SU-DHL-6 (cell line): ENCODE measurements at regions not wholly inside any gene's neighbourhood (a gene's known extent, or its start where the extent isn't known, plus 50 kb on each side); places are given as distances from the start of the nearest gene placed in this dataset.

Source experiments
- H2AFZ ChIP-seq: fragments of 200-600 bp; sonication (generic); 2 replicates; pipeline ENCODE4 v1.6.1; 2014; ENCODE audit warnings: low read depth, mild to moderate bottlenecking, moderate library complexity, mixed read lengths, antibody characterized with exemption, low read length; ENCODE audit not compliant: severe bottlenecking
- H3F3A ChIP-seq: fragments of 200-600 bp; shearing (Covaris generic); 2 replicates; pipeline ENCODE4 v1.6.0; 2016; ENCODE audit warnings: antibody characterized with exemption, mild to moderate bottlenecking; ENCODE audit not compliant: insufficient read depth
- H3K27ac ChIP-seq: fragments of 200-600 bp; sonication (generic); 2 replicates; pipeline ENCODE4 v1.5.1; 2016; ENCODE audit warnings: low read depth, mild to moderate bottlenecking, low read length, moderate library complexity, mixed read lengths
- H3K27me3 ChIP-seq: fragments of 200-600 bp; sonication (generic), shearing (Covaris generic); 2 replicates; pipeline ENCODE4 v1.6.0; 2014; ENCODE audit warnings: mild to moderate bottlenecking, low read length
- H3K36me3 ChIP-seq: fragments of 200-600 bp; sonication (generic); 2 replicates; pipeline ENCODE4 v1.6.1; 2014; ENCODE audit warnings: mild to moderate bottlenecking, low read length, mixed read lengths
- H3K4me2 ChIP-seq: fragments of 300-600, 200-600 bp; shearing (Covaris generic), sonication (generic); 2 replicates; pipeline ENCODE4 v1.6.0; 2014; ENCODE audit warnings: low read length, low read depth, mild to moderate bottlenecking; ENCODE audit not compliant: poor library complexity, severe bottlenecking
- H3K4me3 ChIP-seq: fragments of 200-600 bp; sonication (generic); 2 replicates; pipeline ENCODE4 v1.5.1; 2014; ENCODE audit warnings: antibody characterized with exemption, low read length, mild to moderate bottlenecking, mixed read lengths; ENCODE audit not compliant: insufficient read depth, poor library complexity, severe bottlenecking
- H3K79me2 ChIP-seq: fragments of 200-600 bp; sonication (generic); 2 replicates; pipeline ENCODE4 v1.6.1; 2014; ENCODE audit warnings: mild to moderate bottlenecking, low read length, moderate library complexity; ENCODE audit not compliant: insufficient read depth
- H3K9ac ChIP-seq: fragments of 200-600 bp; sonication (generic); 2 replicates; pipeline ENCODE4 v1.7.0; 2014; ENCODE audit warnings: mild to moderate bottlenecking, low read length
- H3K9me2 ChIP-seq: fragments of 200-600 bp; sonication (generic); replicated peaks from 2 replicates; pipeline ENCODE4 v1.6.1; 2014; ENCODE audit warnings: low read length; ENCODE audit not compliant: insufficient read depth
- H3K9me3 ChIP-seq: fragments of 200-600 bp; sonication (generic); 2 replicates; pipeline ENCODE4 v1.6.1; 2014; ENCODE audit warnings: low read length, mixed read lengths; ENCODE audit not compliant: insufficient read depth
- H4K20me1 ChIP-seq: fragments of 200-600 bp; sonication (generic); 2 replicates; pipeline ENCODE4 v1.6.1; 2014; ENCODE audit warnings: low read depth, mild to moderate bottlenecking, antibody characterized with exemption, low read length, moderate library complexity, mixed read lengths
- CTCF ChIP-seq: fragments of 200-600 bp; sonication (generic); IDR thresholded peaks from one replicate; pipeline ENCODE4 v1.5.1; 2017; ENCODE audit warnings: antibody characterized with exemption, mild to moderate bottlenecking, low read length, moderate library complexity; ENCODE audit not compliant: insufficient read depth, poor library complexity, severe bottlenecking
- EZH2phosphoT487 ChIP-seq: fragments of 200-600 bp; sonication (generic), shearing (Covaris generic); conservative IDR thresholded peaks from 2 replicates; pipeline ENCODE4 v1.6.1; 2018; ENCODE audit warnings: mild to moderate bottlenecking, antibody characterized with exemption, low read length, moderate library complexity, mixed read lengths

GRCh38 chrX:148311544-148311943 lies 188.9 kb upstream of the AFF2 start:
- H3K79me2 ChIP-seq = no peaks in the 10 kb centered on the region
- no peak overlapping the region for H3K4me2 ChIP-seq
- no peaks in the 10 kb centered on the region for H3K9me3 ChIP-seq
- H3K9ac ChIP-seq = no peak overlapping the region
- no peaks in the 10 kb centered on the region for H3K36me3 ChIP-seq
- no peaks in the 10 kb centered on the region for H4K20me1 ChIP-seq
- H3K27me3 ChIP-seq = no peaks in the 10 kb centered on the region
- TF ChIP-seq CTCF = no peak
- no peak for TF ChIP-seq EZH2phosphoT487
- H2AFZ ChIP-seq = no peak overlapping the region
- no peaks in the 10 kb centered on the region for H3K9me2 ChIP-seq
- no peak overlapping the region for H3K27ac ChIP-seq
- no peak overlapping the region for H3K4me3 ChIP-seq
- H3F3A ChIP-seq = no peaks in the 10 kb centered on the region

GRCh38 chrX:148314876-148315275 lies 185.5 kb upstream of the AFF2 start:
- no peak overlapping the region for H3K27ac ChIP-seq
- no peaks in the 10 kb centered on the region for H3F3A ChIP-seq
- H3K79me2 ChIP-seq = no peaks in the 10 kb centered on the region
- H2AFZ ChIP-seq = no peak overlapping the region
- H3K9me3 ChIP-seq = no peaks in the 10 kb centered on the region
- no peak overlapping the region for H3K4me2 ChIP-seq
- no peaks in the 10 kb centered on the region for H3K27me3 ChIP-seq
- no peak overlapping the region for H3K4me3 ChIP-seq
- no peaks in the 10 kb centered on the region for H3K36me3 ChIP-seq
- TF ChIP-seq EZH2phosphoT487 = no peak
- no peak for TF ChIP-seq CTCF
- no peak overlapping the region for H3K9ac ChIP-seq
- H3K9me2 ChIP-seq = no peaks in the 10 kb centered on the region
- H4K20me1 ChIP-seq = no peaks in the 10 kb centered on the region

- no peaks in the 10 kb centered on the region for H3K27me3 ChIP-seq
- H3K4me2 ChIP-seq = no peak overlapping the region
- H3K79me2 ChIP-seq = no peaks in the 10 kb centered on the region
- H3K9me2 ChIP-seq = no peaks in the 10 kb centered on the region
- no peaks in the 10 kb centered on the region for H3F3A ChIP-seq
- no peaks in the 10 kb centered on the region for H3K36me3 ChIP-seq
- H3K9me3 ChIP-seq = no peaks in the 10 kb centered on the region
- no peak overlapping the region for H3K9ac ChIP-seq
- no peaks in the 10 kb centered on the region for H4K20me1 ChIP-seq
- no peak overlapping the region for H3K27ac ChIP-seq
- H2AFZ ChIP-seq = no peak overlapping the region
- H3K4me3 ChIP-seq = no peak overlapping the region
- TF ChIP-seq EZH2phosphoT487 (no peak), CTCF (no peak)
These were observed 184.0 kb upstream of the AFF2 start for GRCh38 chrX:148316446-148316845.

- Histone ChIP-seq H3F3A (no peaks in the 10 kb centered on the region), H4K20me1 (no peaks in the 10 kb centered on the region), H3K27me3 (no peaks in the 10 kb centered on the region), H3K4me3 (no peak overlapping the region), H3K79me2 (no peaks in the 10 kb centered on the region), H3K27ac (no peak overlapping the region), H3K36me3 (no peaks in the 10 kb centered on the region), H3K9me3 (no peaks in the 10 kb centered on the region), H3K9ac (no peak overlapping the region), H3K9me2 (no peaks in the 10 kb centered on the region), H2AFZ (no peak overlapping the region), H3K4me2 (no peak overlapping the region)
- TF ChIP-seq EZH2phosphoT487 = no peak
- TF ChIP-seq CTCF = no peak
These were observed 177.5 kb upstream of the AFF2 start for GRCh38 chrX:148322906-148323305.
